ENCODE measurements at regions not wholly inside any gene's neighbourhood (a gene's known extent, or its start where the extent isn't known, plus 50 kb on each side); places are given as distances from the start of the nearest gene placed in this dataset.

DNA sequence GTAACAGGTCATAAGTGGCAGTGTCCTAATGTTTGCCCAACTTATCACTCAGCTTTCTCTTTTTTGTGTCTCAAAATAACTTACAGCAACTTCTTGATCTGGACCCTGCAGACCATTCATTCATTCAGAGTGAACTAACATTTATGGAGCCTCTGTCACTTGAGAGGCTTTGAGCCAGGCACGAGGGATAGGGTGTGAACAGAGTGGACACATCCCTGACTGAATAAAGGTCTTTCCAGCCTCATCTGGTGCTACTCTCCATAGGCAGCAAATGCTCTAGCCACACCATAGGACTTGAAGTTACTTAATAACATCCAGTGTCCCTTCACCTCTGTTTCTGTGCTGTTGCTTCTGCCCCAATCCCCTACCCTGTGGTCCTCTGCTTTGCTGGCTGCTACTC lies 212.1 kb upstream of the FBN2 start:
- intact Hi-C loops (cut with DNase I) = no loop called here
- WGBS, 2 donors = 58 to 71% methylated on average over 1 of the region's 1 CpG
- Histone ChIP-seq H3K27me3 (no peaks in the 10 kb centered on the region), H3K4me3 (no peak overlapping the region), H3K9me3 (no peaks in the 10 kb centered on the region), H3K36me3 (no peaks in the 10 kb centered on the region), H3K27ac (no peak overlapping the region), H3K4me1 (no peaks in the 10 kb centered on the region)
- no peak for DNase-seq
- no peak for TF ChIP-seq POLR2A (IDR thresholded peaks at IDR 0.05)
- TF ChIP-seq, protein P1, sequence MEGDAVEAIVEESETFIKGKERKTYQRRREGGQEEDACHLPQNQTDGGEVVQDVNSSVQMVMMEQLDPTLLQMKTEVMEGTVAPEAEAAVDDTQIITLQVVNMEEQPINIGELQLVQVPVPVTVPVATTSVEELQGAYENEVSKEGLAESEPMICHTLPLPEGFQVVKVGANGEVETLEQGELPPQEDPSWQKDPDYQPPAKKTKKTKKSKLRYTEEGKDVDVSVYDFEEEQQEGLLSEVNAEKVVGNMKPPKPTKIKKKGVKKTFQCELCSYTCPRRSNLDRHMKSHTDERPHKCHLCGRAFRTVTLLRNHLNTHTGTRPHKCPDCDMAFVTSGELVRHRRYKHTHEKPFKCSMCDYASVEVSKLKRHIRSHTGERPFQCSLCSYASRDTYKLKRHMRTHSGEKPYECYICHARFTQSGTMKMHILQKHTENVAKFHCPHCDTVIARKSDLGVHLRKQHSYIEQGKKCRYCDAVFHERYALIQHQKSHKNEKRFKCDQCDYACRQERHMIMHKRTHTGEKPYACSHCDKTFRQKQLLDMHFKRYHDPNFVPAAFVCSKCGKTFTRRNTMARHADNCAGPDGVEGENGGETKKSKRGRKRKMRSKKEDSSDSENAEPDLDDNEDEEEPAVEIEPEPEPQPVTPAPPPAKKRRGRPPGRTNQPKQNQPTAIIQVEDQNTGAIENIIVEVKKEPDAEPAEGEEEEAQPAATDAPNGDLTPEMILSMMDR (IDR thresholded peaks at IDR 0.05) = no peak

DNA sequence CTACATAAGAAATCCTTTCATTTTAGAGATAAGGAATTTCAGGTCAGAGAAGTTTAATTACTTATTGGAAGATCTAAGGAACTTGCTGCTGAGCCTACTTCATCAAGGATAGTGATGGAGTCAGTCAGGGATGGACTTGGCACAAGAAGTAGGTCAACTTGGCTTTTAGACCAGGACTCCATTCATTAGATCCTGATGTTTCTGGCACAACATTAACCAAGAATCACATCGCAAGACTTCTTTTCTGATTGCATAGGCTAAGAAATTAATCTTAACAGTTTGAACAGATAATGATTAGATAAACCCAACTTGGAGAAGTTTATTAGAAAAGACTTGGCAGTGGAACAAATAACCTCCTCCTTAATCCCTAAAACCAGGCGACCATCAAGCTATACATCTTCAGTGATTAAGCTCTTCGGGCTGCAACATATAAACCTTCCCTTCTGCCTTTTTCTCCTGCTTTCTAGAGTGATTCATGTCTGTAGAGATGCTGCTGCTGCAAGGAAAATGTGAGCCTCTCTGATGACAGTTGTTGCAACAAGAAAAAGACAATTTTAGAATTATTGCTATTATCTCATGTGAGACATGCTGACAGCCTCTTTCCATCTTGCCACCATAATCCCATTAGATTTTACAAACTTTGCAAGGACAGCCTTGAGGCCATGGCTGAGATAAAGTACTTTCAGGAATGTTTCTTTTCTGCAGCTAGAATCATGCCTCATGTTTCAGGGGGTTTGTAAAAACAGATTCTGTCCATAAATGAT lies 207.9 kb upstream of the SLC27A6 start:
- H3K27me3 ChIP-seq = no peaks in the 10 kb centered on the region
- 31 to 52% methylated on average over 3 of the region's 3 CpGs for WGBS, 2 donors
- DNase-seq = no peak
- no peak overlapping the region for H3K4me3 ChIP-seq
- intact Hi-C loops (cut with DNase I) = no loop called here
- H3K27ac ChIP-seq = no peak overlapping the region
- no peak for TF ChIP-seq POLR2A (IDR thresholded peaks at IDR 0.05)
- TF ChIP-seq, protein P1 (IDR thresholded peaks at IDR 0.05) = no peak
- H3K4me1 ChIP-seq = no peaks in the 10 kb centered on the region
- no peaks in the 10 kb centered on the region for H3K9me3 ChIP-seq
- H3K36me3 ChIP-seq = no peaks in the 10 kb centered on the region

DNA sequence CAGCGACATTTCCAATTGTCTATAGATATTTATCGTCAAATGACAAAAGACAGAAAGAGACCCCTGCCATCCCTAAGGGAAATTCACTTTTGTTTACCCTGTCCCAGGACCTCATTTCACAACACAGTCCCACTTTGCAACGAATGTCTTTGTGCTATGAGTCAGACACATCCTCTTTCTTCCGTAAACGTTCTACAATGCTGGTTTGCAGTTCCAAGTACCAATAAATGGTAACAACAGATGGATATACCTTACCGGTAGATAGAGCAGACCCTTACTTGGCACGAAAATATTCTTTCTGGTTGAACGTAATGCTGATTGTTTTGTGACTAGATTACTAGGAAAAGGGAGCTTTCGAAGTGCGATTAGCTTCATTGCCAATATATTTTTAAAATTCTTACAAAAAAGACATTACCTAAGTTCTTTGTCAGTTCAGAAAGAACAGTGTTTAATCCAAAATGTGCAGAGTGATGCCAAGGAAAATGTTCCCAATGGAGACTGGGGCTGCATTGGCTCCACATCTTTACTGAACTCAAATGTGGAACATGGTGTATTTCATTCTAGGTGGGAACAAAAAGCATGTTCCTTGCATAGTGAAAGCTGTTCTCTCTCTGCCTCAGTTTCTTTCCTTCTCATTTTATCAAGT lies 202.5 kb upstream of the SLC27A6 start:
- WGBS, 2 donors = 68 to 72% methylated on average over 10 of the region's 10 CpGs
- TF ChIP-seq POLR2A (IDR thresholded peaks at IDR 0.05) = no peak
- TF ChIP-seq, protein P1 (IDR thresholded peaks at IDR 0.05) = no peak
- H3K27ac ChIP-seq = no peak overlapping the region
- DNase-seq = no peak
- H3K4me1 ChIP-seq = peaks cover 0 to 3% (median 0%) of the 10 kb centered on the region in 3 donors
- no peak overlapping the region for H3K4me3 ChIP-seq
- no peaks in the 10 kb centered on the region for H3K27me3 ChIP-seq
- H3K9me3 ChIP-seq = no peaks in the 10 kb centered on the region
- intact Hi-C loops (cut with DNase I) = no loop called here
- H3K36me3 ChIP-seq = no peaks in the 10 kb centered on the region

DNA sequence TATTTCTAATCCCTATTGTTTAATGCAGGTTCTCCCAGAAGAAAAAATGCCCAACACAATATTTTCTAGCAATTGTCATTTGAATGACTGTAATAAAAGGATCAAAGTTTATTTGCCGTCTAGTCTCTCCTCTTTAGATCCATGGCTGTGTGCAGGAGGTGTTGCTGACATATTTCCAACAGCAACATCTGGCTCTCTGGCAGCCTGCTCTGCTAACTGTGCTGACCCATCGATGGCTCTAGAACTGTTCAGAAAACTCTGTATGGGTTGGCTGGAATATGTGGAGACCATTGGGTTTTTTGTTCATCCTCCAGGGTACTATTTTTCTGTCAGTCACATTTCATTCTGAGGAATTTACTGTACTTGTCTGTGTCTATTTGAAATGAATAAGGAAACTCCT lies 202.0 kb upstream of the SLC27A6 start:
- TF ChIP-seq, protein P1 (IDR thresholded peaks at IDR 0.05) = no peak
- no peak for TF ChIP-seq POLR2A (IDR thresholded peaks at IDR 0.05)
- Histone ChIP-seq H3K9me3 (no peaks in the 10 kb centered on the region), H3K27me3 (no peaks in the 10 kb centered on the region), H3K36me3 (no peaks in the 10 kb centered on the region), H3K4me1 (peaks cover 0 to 3% (median 0%) of the 10 kb centered on the region in 3 donors), H3K4me3 (no peak overlapping the region), H3K27ac (no peak overlapping the region)
- intact Hi-C loops (cut with DNase I) = no loop called here
- no peak for DNase-seq
- WGBS, 2 donors = 44 to 57% methylated on average over 1 to 2 of the region's 2 CpGs

DNA sequence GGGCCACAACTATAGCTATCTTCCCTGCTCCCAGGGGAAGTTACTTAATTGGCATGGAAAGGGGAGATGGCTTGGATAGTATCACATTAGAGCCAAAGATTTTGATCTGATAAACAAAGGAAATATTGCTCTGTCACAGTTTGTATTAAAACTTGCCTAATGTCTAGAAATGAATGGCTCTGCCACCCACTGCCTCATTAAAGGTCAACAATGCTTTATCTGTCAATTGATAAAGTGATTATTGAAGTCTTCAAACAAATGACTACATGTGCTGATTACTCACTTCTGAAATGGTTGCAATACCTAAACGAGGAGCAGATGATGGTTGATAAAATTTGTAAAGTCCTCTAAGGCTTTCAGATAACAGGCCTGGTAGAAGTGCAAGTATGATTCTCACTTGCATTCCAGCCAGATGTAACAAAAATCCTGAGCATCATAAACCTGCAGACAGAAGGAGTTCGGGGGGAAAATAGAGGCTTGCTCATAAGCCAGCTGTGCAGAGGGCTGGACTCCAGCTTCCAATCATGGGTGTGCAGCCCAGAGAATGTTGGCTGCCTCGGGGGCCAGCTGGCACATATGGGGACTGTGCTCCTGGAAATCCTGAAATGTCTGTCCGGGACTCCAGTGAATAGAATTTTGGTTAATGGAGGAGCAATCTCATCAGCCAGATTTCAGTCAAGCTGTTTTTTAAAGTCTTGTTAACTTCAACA lies 200.5 kb upstream of the SLC27A6 start:
- intact Hi-C loops (cut with DNase I) = no loop called here
- H3K4me1 ChIP-seq = peaks cover 0 to 3% (median 0%) of the 10 kb centered on the region in 3 donors
- DNase-seq = no peak

More for the DNA sequence above, 200.5 kb upstream of the SLC27A6 start:
- Histone ChIP-seq H3K4me3 (no peak overlapping the region), H3K27ac (no peak overlapping the region), H3K9me3 (no peaks in the 10 kb centered on the region), H3K36me3 (no peaks in the 10 kb centered on the region), H3K27me3 (no peaks in the 10 kb centered on the region)
- TF ChIP-seq POLR2A (IDR thresholded peaks at IDR 0.05) = no peak
- TF ChIP-seq, protein P1 (IDR thresholded peaks at IDR 0.05) = no peak
- WGBS, 2 donors = 44 to 54% methylated on average over 4 of the region's 4 CpGs

All from esophagus squamous epithelium (tissue), 5 donors.